GM12892 (cell line): ENCODE measurements at regions not wholly inside any gene's neighbourhood (a gene's known extent, or its start where the extent isn't known, plus 50 kb on each side); places are given as distances from the start of the nearest gene placed in this dataset.

Experiments used
- POLR2A ChIP-seq: IDR thresholded peaks from 2 replicates; pipeline ENCODE4 v1.6.1; 2011; ENCODE audit warnings: low read depth, low read length, control low read depth
- POLR2AphosphoS5 ChIP-seq: IDR thresholded peaks from 2 replicates; pipeline ENCODE4 v1.6.1; 2011; ENCODE audit warnings: low read depth, low read length, control low read depth
- TAF1 ChIP-seq: IDR thresholded peaks from 2 replicates; pipeline ENCODE4 v1.6.1; 2011; ENCODE audit warnings: low read depth, mild to moderate bottlenecking, control low read depth, low read length, borderline replicate concordance

DNA sequence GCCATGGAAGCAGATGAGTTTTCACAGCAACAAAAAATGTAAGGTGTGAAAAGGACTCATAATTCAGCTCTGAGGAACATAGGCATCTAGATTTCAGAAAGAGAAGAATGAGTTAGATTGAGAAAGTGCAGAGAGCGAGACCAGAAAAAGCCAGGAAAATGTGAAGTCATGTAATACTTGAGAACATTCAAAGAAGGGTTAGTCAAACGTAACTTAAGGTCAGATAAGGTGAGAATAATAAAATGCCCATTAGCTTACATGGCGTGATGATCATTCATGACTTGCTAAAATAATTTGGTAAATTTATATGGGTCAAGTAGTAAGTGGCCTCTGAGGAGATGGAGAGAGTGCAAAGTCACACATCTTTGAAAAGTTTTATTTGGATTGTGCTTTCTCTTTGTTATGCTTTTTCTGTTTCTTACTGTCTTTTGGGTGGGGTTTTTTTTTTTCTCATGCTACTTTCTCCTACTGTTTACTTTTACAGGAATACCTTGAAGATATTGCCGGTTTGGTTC, 271.8 kb upstream of the NRG3 start:
- TF ChIP-seq POLR2A = no peak
- no peak for TF ChIP-seq TAF1
- no peak for TF ChIP-seq POLR2AphosphoS5
